ENCODE measurements at regions not wholly inside any gene's neighbourhood (a gene's known extent, or its start where the extent isn't known, plus 50 kb on each side); places are given as distances from the start of the nearest gene placed in this dataset.

- DNase-seq (ENCODE audit: low read depth in 2 of 2), result no peak
Observed at GRCh38 chr9:87152256-87152655, 204.9 kb upstream of the GAS1 start.

GRCh38 chr9:87156247-87156646 is 208.9 kb upstream of the GAS1 start:
- DNase-seq (ENCODE audit: low read depth in 2 of 2), result no peak

GRCh38 chr9:87157366-87158031 is 210.2 kb upstream of the GAS1 start:
- no peak for DNase-seq (ENCODE audit: low read depth in 2 of 2)

DNA sequence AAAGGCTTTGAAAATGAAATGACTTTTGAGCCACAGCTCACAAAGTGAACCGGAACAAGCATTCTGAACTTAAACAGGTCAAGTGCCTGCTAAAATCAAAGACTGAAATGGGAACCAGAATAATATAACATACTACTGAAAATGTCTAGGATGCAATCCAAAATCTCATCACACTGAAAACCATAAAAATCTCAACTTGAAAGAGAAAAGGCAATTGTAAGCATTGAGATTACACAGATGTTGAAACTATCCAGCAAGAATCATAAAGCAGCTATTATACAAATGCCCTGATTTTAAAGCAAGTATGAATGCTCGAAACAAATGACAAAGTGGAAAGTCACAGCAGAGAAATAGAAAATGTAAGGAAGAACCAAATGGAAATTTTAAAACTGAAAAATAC is 211.5 kb upstream of the GAS1 start:
- no peak for DNase-seq (ENCODE audit: low read depth in 2 of 2)

GRCh38 chr9:87160148-87161102 is 213.1 kb upstream of the GAS1 start:
- no peak for DNase-seq (ENCODE audit: low read depth in 2 of 2)

- no peak for DNase-seq (ENCODE audit: low read depth in 2 of 2)
Observed at GRCh38 chr9:87167161-87167560, 219.9 kb upstream of the GAS1 start.

- no peak for DNase-seq (ENCODE audit: low read depth in 2 of 2)
Observed at GRCh38 chr9:87167582-87167981, 220.3 kb upstream of the GAS1 start.

DNA sequence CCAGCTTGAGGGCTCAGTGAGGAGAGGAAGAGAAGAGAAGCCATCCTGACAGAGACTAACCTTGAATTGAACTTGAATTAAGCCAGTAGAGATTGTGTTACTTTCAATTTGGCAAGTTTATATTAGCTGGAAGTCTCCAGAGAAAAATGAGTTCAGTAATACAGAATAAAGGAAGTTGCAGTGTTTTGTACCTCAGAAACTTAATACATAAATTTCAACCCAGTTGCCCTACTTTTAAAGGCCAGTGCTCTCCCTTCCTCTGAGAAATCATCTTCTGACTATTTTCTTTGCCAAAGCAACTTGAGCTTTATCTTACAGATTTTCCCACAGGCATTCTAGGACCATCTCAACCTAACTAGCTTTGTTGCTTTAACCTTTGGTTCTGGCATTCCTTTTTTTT is 231.0 kb upstream of the GAS1 start:
- no peak for DNase-seq (ENCODE audit: low read depth in 2 of 2)

GRCh38 chr9:87179553-87180340 is 232.4 kb upstream of the GAS1 start:
- DNase-seq (ENCODE audit: low read depth in 2 of 2), result no peak

GRCh38 chr9:87180361-87180760 is 233.1 kb upstream of the GAS1 start:
- no peak for DNase-seq (ENCODE audit: low read depth in 2 of 2)

DNA sequence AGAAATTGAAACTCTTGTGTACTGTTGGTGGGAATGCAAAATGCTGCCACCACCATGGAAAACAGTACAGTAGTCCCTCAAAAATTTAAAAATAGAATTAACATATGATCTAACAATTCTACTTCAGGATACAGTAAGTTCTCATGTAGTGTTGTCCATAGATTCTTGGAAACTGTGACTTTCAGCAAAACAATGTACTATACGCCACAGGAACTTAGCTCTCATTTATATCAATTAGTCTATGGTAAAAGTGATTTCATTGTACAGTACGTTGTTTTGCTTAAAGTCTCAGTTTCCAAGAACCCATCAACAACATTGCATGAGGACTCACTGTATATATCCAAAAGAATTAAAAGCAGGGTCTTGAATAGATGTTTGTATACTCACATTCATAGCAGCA is 233.5 kb upstream of the GAS1 start:
- no peak for DNase-seq (ENCODE audit: low read depth in 2 of 2)

- no peak for DNase-seq (ENCODE audit: low read depth in 2 of 2)
Observed at GRCh38 chr9:87181670-87182069, 234.4 kb upstream of the GAS1 start.

DNA sequence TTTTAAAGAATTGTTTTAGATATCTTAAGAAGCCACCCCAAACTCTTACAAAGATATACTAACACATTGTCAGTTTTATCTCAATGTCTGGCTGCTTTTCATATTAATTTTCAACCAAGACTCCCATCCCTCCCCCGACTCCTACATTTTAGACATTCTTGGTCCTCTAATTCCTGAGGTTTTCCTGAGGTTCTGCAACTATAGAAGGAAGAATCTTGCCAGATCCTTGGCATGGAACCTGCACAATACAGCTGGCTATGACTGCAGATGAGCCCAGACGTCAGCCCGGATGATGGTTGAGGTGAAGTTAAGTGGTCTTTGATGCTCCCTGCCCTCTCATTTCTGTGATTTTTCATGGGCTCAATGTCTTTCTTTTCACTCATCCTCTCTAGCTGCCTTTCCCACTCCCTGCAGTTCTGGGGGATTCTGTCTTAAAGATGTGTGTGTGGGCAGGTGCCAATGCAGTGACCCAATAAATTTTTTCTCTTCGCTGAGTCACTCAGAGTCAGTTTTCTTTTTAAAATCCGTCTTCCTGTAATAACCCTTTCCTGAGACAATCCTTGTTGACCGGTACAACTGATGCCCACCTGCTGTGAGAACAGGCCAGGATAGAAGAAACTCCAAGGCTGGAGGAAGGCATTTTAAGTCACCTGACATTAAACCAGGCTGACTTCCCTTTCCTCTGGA is 237.8 kb upstream of the GAS1 start:
- no peak for DNase-seq (ENCODE audit: low read depth in 2 of 2)

GRCh38 chr9:87187656-87188055 is 240.3 kb upstream of the GAS1 start:
- no peak for DNase-seq (ENCODE audit: low read depth in 2 of 2)

DNA sequence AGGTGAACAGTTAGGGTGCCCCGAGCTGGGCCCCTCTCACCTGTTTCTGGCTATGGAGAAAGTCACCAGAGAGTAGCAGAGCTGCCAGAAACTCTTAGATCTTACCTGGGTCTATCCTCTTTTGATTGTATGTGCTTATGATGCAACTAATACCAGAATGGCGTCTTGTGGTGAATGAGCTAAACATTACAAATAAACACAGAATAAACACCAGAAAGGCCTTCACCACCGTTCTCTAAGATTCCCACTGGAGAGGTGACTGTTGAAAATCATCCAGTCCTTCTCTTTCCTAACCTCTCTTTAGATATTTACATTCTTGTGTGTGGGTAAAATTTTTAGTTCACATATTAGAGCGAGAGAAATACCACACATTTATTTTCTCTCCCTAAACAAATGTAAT is 241.7 kb upstream of the GAS1 start:
- DNase-seq (ENCODE audit: low read depth in 2 of 2), result no peak

DNA sequence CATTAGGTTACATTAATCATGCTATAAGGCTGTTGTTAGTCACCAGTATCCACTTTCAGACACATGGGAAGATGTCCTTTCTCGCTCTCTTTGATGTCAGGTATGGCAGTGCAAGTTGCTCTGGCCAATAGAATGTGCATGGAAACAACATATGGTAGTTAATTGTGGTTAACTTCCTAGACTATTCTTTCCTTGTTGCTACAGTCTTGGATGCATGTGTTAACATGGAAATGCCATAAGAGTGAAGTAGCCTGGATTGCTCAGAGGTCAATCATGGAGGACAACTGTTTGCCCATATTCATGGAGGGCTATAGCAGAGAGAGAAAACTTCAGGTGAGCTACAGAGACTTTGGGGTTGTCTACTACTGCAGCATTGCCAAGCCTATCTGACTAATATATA is 245.8 kb upstream of the GAS1 start:
- DNase-seq (ENCODE audit: low read depth in 2 of 2), result no peak

GRCh38 chr9:87193925-87194868 is 246.9 kb upstream of the GAS1 start:
- DNase-seq (ENCODE audit: low read depth in 2 of 2), result no peak

DNA sequence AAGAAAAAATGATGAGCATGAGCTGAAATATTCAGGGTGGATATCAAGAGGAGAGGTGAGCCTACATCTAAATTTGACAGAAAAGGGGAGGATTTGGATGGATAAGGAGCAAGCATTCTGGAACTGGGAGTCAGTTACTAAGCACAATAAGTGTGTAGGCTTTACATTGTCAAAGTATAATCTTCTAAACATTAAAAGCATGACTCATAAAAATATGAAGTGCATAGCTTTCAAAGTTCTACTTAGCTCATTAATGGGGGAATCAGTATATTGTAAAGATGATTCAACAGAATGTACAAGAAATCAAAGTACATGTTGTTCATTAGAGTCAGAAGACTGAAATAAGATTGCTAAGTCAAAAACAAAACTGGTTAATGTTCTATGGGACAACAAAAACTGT is 248.0 kb upstream of the GAS1 start:
- no peak for DNase-seq (ENCODE audit: low read depth in 2 of 2)

- no peak for DNase-seq (ENCODE audit: low read depth in 2 of 2)
Observed at GRCh38 chr9:87197349-87198130, 250.2 kb upstream of the GAS1 start.

- no peak for DNase-seq (ENCODE audit: low read depth in 2 of 2)
Observed at GRCh38 chr9:87198716-87199115, 251.4 kb upstream of the GAS1 start.
